ENCODE measurements at regions not wholly inside any gene's neighbourhood (a gene's known extent, or its start where the extent isn't known, plus 50 kb on each side); places are given as distances from the start of the nearest gene placed in this dataset.

GRCh38 chr4:28682847-28683246 lies 1822.2 kb downstream of the STIM2 start:
- TF ChIP-seq POLR2A (IDR thresholded peaks at IDR 0.05) (no peak), CTCF (IDR thresholded peaks at IDR 0.05) (no peak)

Data from heart left ventricle (tissue), 13 donors.